OCI-LY3 (cell line): ENCODE measurements at regions not wholly inside any gene's neighbourhood (a gene's known extent, or its start where the extent isn't known, plus 50 kb on each side); places are given as distances from the start of the nearest gene placed in this dataset.

Experiments
- H2AFZ ChIP-seq: fragments of 200-600, 300-600 bp; shearing (Covaris generic); 2 replicates; pipeline ENCODE4 v1.6.0; 2014; ENCODE audit warnings: antibody characterized with exemption, low read depth, low read length
- H3K27ac ChIP-seq: fragments of 200-600, 300-600 bp; sonication (generic); 2 replicates; pipeline ENCODE4 v1.5.1; 2014; ENCODE audit warnings: mild to moderate bottlenecking, low read length, moderate library complexity, mixed read lengths
- H3K27me3 ChIP-seq: fragments of 200-600, 300-600 bp; sonication (generic); 2 replicates; pipeline ENCODE4 v1.6.1; 2014; ENCODE audit warnings: low read depth, low read length, mixed read lengths
- H3K36me3 ChIP-seq: fragments of 200-600, 300-600 bp; sonication (generic); replicated peaks from 2 replicates; pipeline ENCODE3; 2014; ENCODE audit warnings: low read depth, low read length, mixed read lengths
- H3K4me1 ChIP-seq: fragments of 300-600, 200-600 bp; sonication (generic); 2 replicates; pipeline ENCODE4 v1.6.1; 2014; ENCODE audit warnings: low read length, mixed read lengths
- H3K4me2 ChIP-seq: fragments of 200-600, 300-600 bp; sonication (generic); 2 replicates; pipeline ENCODE4 v1.6.1; 2014; ENCODE audit warnings: low read length, mixed read lengths
- H3K4me3 ChIP-seq: fragments of 300-600, 200-600 bp; sonication (generic); 2 replicates; pipeline ENCODE4 v1.5.1; 2014; ENCODE audit warnings: antibody characterized with exemption, mild to moderate bottlenecking, low read length, moderate library complexity
- H3K79me2 ChIP-seq: fragments of 300-600, 200-600 bp; shearing (Covaris generic); 2 replicates; pipeline ENCODE4 v1.6.1; 2014; ENCODE audit warnings: mild to moderate bottlenecking, low read length, mixed read lengths
- H3K9ac ChIP-seq: fragments of 300-600, 200-600 bp; shearing (Covaris generic); 2 replicates; pipeline ENCODE4 v1.6.0; 2014; ENCODE audit warnings: mild to moderate bottlenecking, low read length, moderate library complexity
- H3K9me3 ChIP-seq: fragments of 200-600, 300-600 bp; shearing (Covaris generic); 2 replicates; pipeline ENCODE4 v1.6.1; 2014; ENCODE audit warnings: low read length, mixed read lengths; ENCODE audit not compliant: insufficient read depth
- H4K20me1 ChIP-seq: fragments of 200-600, 300-600 bp; sonication (generic); 2 replicates; pipeline ENCODE4 v1.6.1; 2016; ENCODE audit warnings: low read length, mixed read lengths; ENCODE audit not compliant: insufficient read depth
- EZH2phosphoT487 ChIP-seq: fragments of 200-600 bp; shearing (Covaris generic); IDR thresholded peaks from 2 replicates; pipeline ENCODE4 v1.6.1; 2018; ENCODE audit warnings: antibody characterized with exemption, mixed run types, low read depth
- TF ChIP-seq, protein P1 (sequence below): fragments of 200-600, 300-600 bp; sonication (generic); IDR thresholded peaks from 2 replicates; pipeline ENCODE4 v1.5.1; 2014; ENCODE audit warnings: antibody characterized with exemption, low read length, low read depth

DNA sequence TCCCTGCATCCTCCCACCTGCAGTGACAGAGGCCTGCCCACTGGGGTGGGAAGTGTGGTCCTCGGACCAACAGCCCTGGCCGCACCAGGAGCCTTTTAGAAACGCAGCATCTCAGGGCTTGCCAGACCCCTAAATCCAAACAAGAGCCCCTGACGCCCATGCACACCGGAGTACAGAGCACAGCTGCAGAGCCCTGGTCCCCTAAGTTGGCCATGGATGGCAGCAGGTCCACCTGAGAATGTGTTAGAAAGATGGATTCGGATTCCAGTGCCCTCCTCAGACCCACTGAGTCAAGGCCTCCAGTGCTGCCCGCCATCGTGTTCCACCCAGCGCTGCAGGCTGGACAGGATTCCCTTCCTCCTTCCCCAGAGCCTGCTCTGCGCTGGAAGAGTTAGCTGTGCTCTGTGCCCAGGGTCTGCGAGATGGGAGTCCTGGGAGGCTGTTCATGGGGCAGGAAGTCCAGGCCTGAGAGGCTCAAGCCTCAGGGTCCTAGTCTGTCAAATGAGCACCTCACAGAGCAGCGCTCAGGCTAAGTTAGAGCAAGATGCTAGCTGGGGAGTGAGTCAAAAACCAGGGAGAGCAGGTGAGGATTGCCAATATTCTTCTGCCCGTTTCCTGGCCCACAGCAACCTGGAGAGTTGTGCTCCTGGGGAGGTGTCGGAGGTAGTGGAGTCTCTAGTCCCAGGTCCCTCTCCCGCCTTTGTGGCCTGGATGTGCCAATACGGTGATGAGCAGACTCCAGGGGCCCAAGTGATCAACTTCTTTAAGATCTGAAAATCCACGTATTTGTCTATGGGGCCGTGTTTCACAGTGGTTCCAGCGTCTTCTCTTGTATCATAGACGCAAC is 95.9 kb upstream of the GPR26 start:
- Histone ChIP-seq H3K79me2 (no peaks in the 10 kb centered on the region), H3K4me3 (no peak overlapping the region), H2AFZ (no peak overlapping the region), H3K27me3 (peaks cover 6% of the 10 kb centered on the region; the same call in 1 of the 2 replicates), H3K9ac (no peak overlapping the region), H4K20me1 (no peaks in the 10 kb centered on the region), H3K27ac (no peak overlapping the region), H3K9me3 (no peaks in the 10 kb centered on the region), H3K36me3 (no peaks in the 10 kb centered on the region), H3K4me2 (no peak overlapping the region), H3K4me1 (no peaks in the 10 kb centered on the region)
- TF ChIP-seq, protein P1, sequence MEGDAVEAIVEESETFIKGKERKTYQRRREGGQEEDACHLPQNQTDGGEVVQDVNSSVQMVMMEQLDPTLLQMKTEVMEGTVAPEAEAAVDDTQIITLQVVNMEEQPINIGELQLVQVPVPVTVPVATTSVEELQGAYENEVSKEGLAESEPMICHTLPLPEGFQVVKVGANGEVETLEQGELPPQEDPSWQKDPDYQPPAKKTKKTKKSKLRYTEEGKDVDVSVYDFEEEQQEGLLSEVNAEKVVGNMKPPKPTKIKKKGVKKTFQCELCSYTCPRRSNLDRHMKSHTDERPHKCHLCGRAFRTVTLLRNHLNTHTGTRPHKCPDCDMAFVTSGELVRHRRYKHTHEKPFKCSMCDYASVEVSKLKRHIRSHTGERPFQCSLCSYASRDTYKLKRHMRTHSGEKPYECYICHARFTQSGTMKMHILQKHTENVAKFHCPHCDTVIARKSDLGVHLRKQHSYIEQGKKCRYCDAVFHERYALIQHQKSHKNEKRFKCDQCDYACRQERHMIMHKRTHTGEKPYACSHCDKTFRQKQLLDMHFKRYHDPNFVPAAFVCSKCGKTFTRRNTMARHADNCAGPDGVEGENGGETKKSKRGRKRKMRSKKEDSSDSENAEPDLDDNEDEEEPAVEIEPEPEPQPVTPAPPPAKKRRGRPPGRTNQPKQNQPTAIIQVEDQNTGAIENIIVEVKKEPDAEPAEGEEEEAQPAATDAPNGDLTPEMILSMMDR = no peak
- TF ChIP-seq EZH2phosphoT487 = no peak

DNA sequence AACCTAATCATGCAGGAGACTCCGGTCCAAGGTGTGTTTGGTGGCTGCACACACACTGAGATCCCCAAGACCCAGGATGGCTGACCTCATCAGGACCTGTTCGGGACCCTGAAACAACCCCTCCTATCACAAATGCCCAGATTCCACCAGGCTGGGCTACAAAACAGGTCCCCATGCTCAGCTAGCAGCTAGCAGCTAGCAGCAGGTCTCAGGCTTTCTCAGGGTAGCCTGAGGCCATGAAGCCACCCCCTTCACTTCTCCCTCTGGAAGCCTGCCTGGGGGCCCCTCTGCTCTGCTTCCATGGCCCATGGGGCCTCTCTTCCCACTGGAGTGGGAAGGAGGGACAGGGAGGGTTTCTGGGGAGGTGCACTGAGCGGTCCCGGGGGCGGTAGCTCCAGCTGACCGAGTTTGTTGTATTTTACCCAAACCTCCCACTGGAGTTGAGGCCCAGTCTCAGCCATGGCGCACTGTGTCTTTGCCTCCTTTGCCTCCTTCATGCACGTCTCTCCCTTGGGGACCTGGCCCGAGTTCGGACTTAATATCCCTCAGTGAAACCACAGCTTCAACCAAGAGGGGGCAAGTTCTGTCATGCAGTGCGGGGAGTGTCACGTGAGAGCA is 95.1 kb upstream of the GPR26 start:
- Histone ChIP-seq H2AFZ (no peak overlapping the region), H3K4me2 (no peak overlapping the region), H3K36me3 (no peaks in the 10 kb centered on the region), H3K9ac (no peak overlapping the region), H3K9me3 (no peaks in the 10 kb centered on the region), H3K27ac (no peak overlapping the region), H3K4me1 (no peaks in the 10 kb centered on the region), H3K27me3 (peaks cover 8% of the 10 kb centered on the region; the same call in 1 of the 2 replicates), H3K79me2 (no peaks in the 10 kb centered on the region), H4K20me1 (no peaks in the 10 kb centered on the region), H3K4me3 (no peak overlapping the region)
- TF ChIP-seq, protein P1 = no peak
- TF ChIP-seq EZH2phosphoT487 = no peak

DNA sequence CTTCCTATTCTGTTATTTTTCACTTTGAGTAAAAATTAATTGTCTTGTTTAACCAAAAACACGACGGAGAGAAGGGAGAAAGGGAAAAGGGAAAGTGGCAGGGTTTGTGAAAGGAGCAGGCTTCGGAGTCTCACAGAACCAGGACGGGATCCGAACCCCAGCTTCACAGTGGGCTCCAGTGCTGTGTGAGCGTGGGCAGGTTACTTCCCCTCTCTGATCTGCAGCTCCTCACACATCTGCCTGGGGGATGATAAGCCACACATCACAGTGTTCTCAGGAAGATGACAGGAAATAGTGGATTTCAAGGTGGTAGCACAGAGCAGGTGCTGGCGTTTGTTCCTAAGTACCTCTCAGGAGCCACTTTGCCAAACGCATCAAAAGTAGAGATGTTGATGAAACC is 94.2 kb upstream of the GPR26 start:
- H3K4me2 ChIP-seq = no peak overlapping the region
- H3K27ac ChIP-seq = no peak overlapping the region
- H4K20me1 ChIP-seq = no peaks in the 10 kb centered on the region
- TF ChIP-seq, protein P1 = no peak
- no peak for TF ChIP-seq EZH2phosphoT487
- no peak overlapping the region for H3K9ac ChIP-seq
- H3K9me3 ChIP-seq = no peaks in the 10 kb centered on the region
- no peaks in the 10 kb centered on the region for H3K79me2 ChIP-seq
- H3K4me3 ChIP-seq = no peak overlapping the region
- H2AFZ ChIP-seq = no peak overlapping the region
- H3K4me1 ChIP-seq = no peaks in the 10 kb centered on the region
- H3K36me3 ChIP-seq = no peaks in the 10 kb centered on the region
- H3K27me3 ChIP-seq = peaks cover 8% of the 10 kb centered on the region; the same call in 1 of the 2 replicates

DNA sequence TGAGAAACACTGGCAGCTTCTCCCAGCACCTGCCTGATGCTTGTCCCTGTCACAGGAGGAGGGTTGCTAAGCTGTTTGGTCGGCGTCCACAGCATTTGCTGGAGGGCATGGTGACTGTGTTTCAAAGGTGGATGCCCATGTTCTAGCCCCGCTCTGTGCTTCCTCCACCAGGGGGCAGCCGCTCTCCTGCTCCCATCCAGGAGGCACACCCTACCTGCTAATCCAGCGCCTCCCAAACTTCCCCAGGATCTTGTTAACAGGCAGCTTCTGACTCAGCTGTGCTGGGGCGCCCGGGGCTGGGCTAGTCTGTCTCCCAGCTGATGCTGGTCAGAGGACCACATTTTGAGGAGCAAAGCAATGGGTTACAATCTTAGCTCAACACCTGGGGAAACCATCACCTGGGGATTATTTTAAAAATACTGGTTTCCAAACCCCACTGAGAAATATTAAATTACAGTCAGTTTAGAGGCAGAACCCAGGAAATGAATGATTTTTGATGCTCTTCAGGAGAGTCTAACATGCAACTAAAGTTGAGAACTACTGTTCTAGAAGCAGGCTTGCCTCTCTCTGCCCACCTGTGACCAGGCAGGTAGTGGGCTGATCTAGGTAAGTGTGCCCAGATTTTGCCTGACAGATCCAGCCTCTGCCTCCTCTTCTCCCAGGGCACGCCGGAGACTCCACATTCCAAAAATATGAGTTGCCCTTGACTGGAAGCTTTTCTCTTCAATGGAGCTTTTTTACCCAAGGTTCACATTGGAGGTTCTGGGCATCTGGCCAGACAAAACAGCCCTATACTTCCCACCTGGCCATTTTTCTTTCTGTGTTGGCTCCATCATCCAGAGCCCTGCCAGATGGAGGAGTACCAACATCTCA is 92.7 kb upstream of the GPR26 start:
- no peaks in the 10 kb centered on the region for H3K36me3 ChIP-seq
- H3K27me3 ChIP-seq = peaks cover 8% of the 10 kb centered on the region; the same call in 1 of the 2 replicates
- H3K27ac ChIP-seq = no peak overlapping the region
- H4K20me1 ChIP-seq = no peaks in the 10 kb centered on the region
- no peak overlapping the region for H3K9ac ChIP-seq
- H3K4me2 ChIP-seq = peak overlapping the region; percentile 55
- peak overlapping the region; percentile 31; the same call in 1 of the 2 replicates for H3K4me3 ChIP-seq
- TF ChIP-seq, protein P1 = peak; percentile 67
- TF ChIP-seq EZH2phosphoT487 = no peak
- no peaks in the 10 kb centered on the region for H3K9me3 ChIP-seq
- no peaks in the 10 kb centered on the region for H3K79me2 ChIP-seq
- H2AFZ ChIP-seq = no peak overlapping the region; the same call in 1 of the 2 replicates
- H3K4me1 ChIP-seq = no peaks in the 10 kb centered on the region
